HepG2 (cell line): ENCODE measurements at regions not wholly inside any gene's neighbourhood (a gene's known extent, or its start where the extent isn't known, plus 50 kb on each side); places are given as distances from the start of the nearest gene placed in this dataset.

Experiments
- ATAC-seq: fragments of 200-7000 bp; cut with Tn5 transposase; 3 replicates; pipeline ENCODE4 v1.9.1; 2020; ENCODE audit warnings: mild to moderate bottlenecking, moderate library complexity
- BruUV-seq: library from RNA; stranded (reverse); fragments of 400-500 nt; replicated peaks from 2 replicates; lab custom pipeline; 2021; lab: Mats Ljungman, UMichigan
- CTCF ChIA-PET: fragments of 300-600 bp; formaldehyde crosslinking; extraction: SDS; loops from one replicate; lab custom pipeline; 2021; ENCODE audit warnings: low total read pairs, inconsistent platforms, low intra/inter-chr PET ratio; lab: Yijun Ruan, JAX
- POLR2A ChIA-PET: fragments of 350-600 bp; sonication (Branson Sonifier 250); formaldehyde crosslinking; loops from one replicate; lab custom pipeline; 2020; ENCODE audit warnings: antibody characterized with exemption, inconsistent platforms; lab: Yijun Ruan, JAX
- DNase-seq: peaks from one replicate; pipeline ENCODE4 v3.0.0-alpha.2; 2015; ENCODE audit warnings: low spot score
- FAIRE-seq: peaks from 3 replicates; lab custom pipeline; 2011; peaks lifted over from hg19 to GRCh38; lab: Jason Lieb, UNC
- H2AFZ ChIP-seq: one replicate; pipeline ENCODE4 v1.6.1; 2011; ENCODE audit warnings: low read length, inconsistent platforms
- H3K27ac ChIP-seq: fragments of 300-600 bp; 3 replicates; pipeline ENCODE4 v1.8.0; 2011; ENCODE audit warnings: mixed run types, mild to moderate bottlenecking, mixed read lengths, low read length, inconsistent platforms; ENCODE audit not compliant: insufficient read depth; ENCODE audit errors: extremely low read length
- H3K27me3 ChIP-seq, 2 experiments: fragments of 200-600 bp in 1 of 2; 2 replicates in 1 of 2; 3 replicates in 1 of 2; pipeline versions ENCODE4 v1.6.0 to v1.8.0; 2011; ENCODE audit warnings: low read length in 2 of 2, mild to moderate bottlenecking in 2 of 2, moderate library complexity in 2 of 2, inconsistent platforms in 1 of 2; ENCODE audit not compliant: insufficient read depth in 2 of 2, control insufficient read depth in 1 of 2
- H3K36me3 ChIP-seq, 2 experiments: fragments of 200-600 bp in 1 of 2; replicated peaks in 1 of 2; 2 replicates in 1 of 2; 3 replicates in 1 of 2; pipeline versions ENCODE4 v1.5.1 to v1.8.0; 2011; ENCODE audit warnings: low read length in 2 of 2, inconsistent platforms in 1 of 2; ENCODE audit not compliant: insufficient read depth in 2 of 2, control insufficient read depth in 1 of 2
- H3K4me1 ChIP-seq: 2 replicates; pipeline ENCODE4 v1.5.1; 2012; ENCODE audit warnings: low read length, inconsistent platforms; ENCODE audit not compliant: insufficient read depth
- H3K4me2 ChIP-seq: 2 replicates; pipeline ENCODE4 v1.6.0; 2011; ENCODE audit warnings: low read depth, low read length, inconsistent platforms
- H3K4me3 ChIP-seq, 3 experiments: fragments of 200-600 bp in 1 of 3; sonication (generic), shearing (Covaris generic) in 1 of 3; replicated peaks in 1 of 3; 2 replicates each; pipeline ENCODE4 v1.5.1; 2011 to 2016; ENCODE audit warnings: low read length in 3 of 3, inconsistent platforms in 2 of 3, low read depth in 2 of 3, mild to moderate bottlenecking in 2 of 3, control low read depth in 1 of 3, mixed read lengths in 1 of 3; ENCODE audit not compliant: insufficient read depth in 1 of 3
- H3K79me2 ChIP-seq: one replicate; pipeline ENCODE4 v1.6.1; 2011; ENCODE audit warnings: low read length, inconsistent platforms; ENCODE audit not compliant: insufficient read depth
- H3K9ac ChIP-seq: 2 replicates; pipeline ENCODE4 v1.6.0; 2011; ENCODE audit warnings: mild to moderate bottlenecking, low read depth, low read length, inconsistent platforms; ENCODE audit not compliant: insufficient read depth
- H3K9me3 ChIP-seq: 2 replicates; pipeline ENCODE4 v1.5.1; 2012; ENCODE audit warnings: mild to moderate bottlenecking, low read length
- H4K20me1 ChIP-seq: 2 replicates; pipeline ENCODE4 v1.6.0; 2011; ENCODE audit warnings: inconsistent platforms, mild to moderate bottlenecking, low read length, moderate library complexity; ENCODE audit not compliant: insufficient read depth
- ATF4 ChIP-seq, 2 experiments: fragments of 450-650 bp in 1 of 2; sonication (generic) in 1 of 2; formaldehyde crosslinking; IDR thresholded peaks; 2 replicates each; pipeline versions ENCODE4 v1.5.0 to v1.8.0; 2020 to 2022; ENCODE audit warnings: mild to moderate bottlenecking in 1 of 2, missing genetic modification reagents in 1 of 2
- BRCA1 ChIP-seq: sonication (generic); formaldehyde crosslinking; IDR thresholded peaks from 2 replicates; pipeline ENCODE4 v1.4.0; 2020; ENCODE audit warnings: missing genetic modification reagents
- CBX1 ChIP-seq: IDR thresholded peaks from one replicate; pipeline ENCODE4 v1.6.1; 2016; ENCODE audit warnings: antibody characterized with exemption, low read depth
- CSRNP2 ChIP-seq: sonication (generic); formaldehyde crosslinking; conservative IDR thresholded peaks from 2 replicates; pipeline ENCODE4 v1.8.0; 2022; ENCODE audit warnings: low read depth, missing genetic modification reagents
- HDAC2 ChIP-seq: sonication (generic); formaldehyde crosslinking; IDR thresholded peaks from 2 replicates; pipeline ENCODE4 v1.4.0; 2020; ENCODE audit warnings: missing genetic modification reagents
- MXI1 ChIP-seq: IDR thresholded peaks from 3 replicates; pipeline ENCODE4 v1.6.1; 2012; ENCODE audit warnings: low read depth, low read length, inconsistent platforms, borderline replicate concordance
- NCOA2 ChIP-seq: sonication (generic); formaldehyde crosslinking; IDR thresholded peaks from 2 replicates; pipeline ENCODE4 v1.8.0; 2022; ENCODE audit warnings: inconsistent platforms
- REL ChIP-seq: sonication (generic); formaldehyde crosslinking; conservative IDR thresholded peaks from 2 replicates; pipeline ENCODE4 v1.8.0; 2022; ENCODE audit warnings: mild to moderate bottlenecking, missing genetic modification reagents, moderate library complexity
- RELA ChIP-seq: sonication (generic); formaldehyde crosslinking; IDR thresholded peaks from 2 replicates; pipeline ENCODE4 v1.4.0; 2020; ENCODE audit warnings: missing genetic modification reagents
- RORA ChIP-seq: sonication (generic); formaldehyde crosslinking; IDR thresholded peaks from 2 replicates; pipeline ENCODE4 v1.5.0; 2020; ENCODE audit warnings: mild to moderate bottlenecking, missing genetic modification reagents, moderate library complexity
- ZNF136 ChIP-seq: sonication (generic); formaldehyde crosslinking; IDR thresholded peaks from 2 replicates; pipeline ENCODE4 v1.8.1; 2022; ENCODE audit warnings: low read depth, mild to moderate bottlenecking, moderate library complexity, missing genetic modification reagents
- ZNF160 ChIP-seq: sonication (generic); formaldehyde crosslinking; IDR thresholded peaks from 2 replicates; pipeline ENCODE4 v1.8.0; 2022; ENCODE audit warnings: mild to moderate bottlenecking, inconsistent platforms, missing genetic modification reagents
- ZNF414 ChIP-seq: sonication (generic); formaldehyde crosslinking; IDR thresholded peaks from 2 replicates; pipeline ENCODE4 v1.5.0; 2020; ENCODE audit warnings: missing genetic modification reagents
- ZNF580 ChIP-seq: IDR thresholded peaks from 2 replicates; pipeline ENCODE4 v1.6.1; 2016; ENCODE audit warnings: low read depth, borderline replicate concordance
- ZNF672 ChIP-seq: sonication (generic); formaldehyde crosslinking; IDR thresholded peaks from 2 replicates; pipeline ENCODE4 v1.8.1; 2022; ENCODE audit warnings: missing genetic modification reagents
- ZNF703 ChIP-seq: sonication (generic); formaldehyde crosslinking; IDR thresholded peaks from 2 replicates; pipeline ENCODE4 v1.5.1; 2020; ENCODE audit warnings: missing genetic modification reagents, mild to moderate bottlenecking, moderate library complexity, borderline replicate concordance
- ZNF720 ChIP-seq: sonication (generic); formaldehyde crosslinking; IDR thresholded peaks from 2 replicates; pipeline ENCODE4 v1.4.0; 2020; ENCODE audit warnings: missing genetic modification reagents
- WGBS: methylation state at CpG from one replicate; pipeline ENCODE4 v1.1.6; 2017; ENCODE audit warnings: low lambda C conversion rate; 5-methylcytosine and 5-hydroxymethylcytosine counted together
- in situ Hi-C: cut with HindIII; loops from 2 replicates; pipeline ENCODE4 v1.10.0; 2017; ENCODE audit warnings: low pct_unique_long_range_greater_than_20kb; ENCODE audit not compliant: extremely low pct_ligation_motif_present
- intact Hi-C: fragments of 100-400 bp; cut with micrococcal nuclease; formaldehyde crosslinking; loops from one replicate; pipeline ENCODE4 v1.10.0; 2022; ENCODE audit not compliant: unreplicated experiment
- TF ChIP-seq, protein P1 (sequence below): sonication (generic); formaldehyde crosslinking; IDR thresholded peaks from 2 replicates; pipeline ENCODE4 v1.5.0; 2020; ENCODE audit warnings: missing genetic modification reagents, mild to moderate bottlenecking, borderline replicate concordance
- TF ChIP-seq, protein P2 (sequence below): sonication (generic); formaldehyde crosslinking; IDR thresholded peaks from 2 replicates; pipeline ENCODE4 v1.4.0; 2020; ENCODE audit warnings: missing genetic modification reagents, borderline replicate concordance

GRCh38 chr4:175561696-175562095 is 250.4 kb downstream of the GPM6A start (continued):
- no peak for TF ChIP-seq MXI1
- no peak for TF ChIP-seq ZNF136 (CRISPR knock-in tag)
- TF ChIP-seq RORA (CRISPR knock-in tag) = no peak
- TF ChIP-seq BRCA1 (CRISPR knock-in tag) = no peak
- no peak for TF ChIP-seq ZNF672 (CRISPR knock-in tag)
- TF ChIP-seq RELA = no peak
- TF ChIP-seq ZNF160 (CRISPR knock-in tag) = no peak
- no peak for TF ChIP-seq ZNF703 (CRISPR knock-in tag)
- no peak for TF ChIP-seq NCOA2 (CRISPR knock-in tag)
- no peak for TF ChIP-seq ZNF414 (CRISPR knock-in tag)
- TF ChIP-seq HDAC2 = no peak
- TF ChIP-seq, all 625 proteins: peak for 0

DNA sequence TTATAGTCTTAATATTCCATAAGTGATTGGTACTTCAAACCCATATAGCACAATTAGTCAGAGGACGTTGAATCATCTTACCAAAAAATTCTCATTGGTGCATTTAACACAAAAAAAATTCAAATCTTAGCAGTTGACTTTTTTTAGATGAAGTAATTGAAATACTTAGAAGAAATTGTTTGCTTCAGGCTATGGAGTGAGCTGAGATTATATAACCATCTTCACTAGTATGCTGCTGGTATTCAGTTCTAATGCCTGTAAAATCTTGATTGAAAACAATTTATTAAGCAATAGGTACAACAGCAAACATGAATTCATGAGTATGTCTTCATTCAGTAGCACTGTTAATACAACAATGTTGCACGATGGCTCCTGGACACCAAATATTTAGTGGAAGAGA is 250.0 kb downstream of the GPM6A start:
- in situ Hi-C loops = no loop called here
- no TSS peak for BruUV-seq
- TF ChIP-seq REL (no peak), CBX1 (no peak), ZNF580 (CRISPR knock-in tag) (no peak), ATF4 (CRISPR knock-in tag; IDR thresholded peaks at IDR 0.05) (no peak), ZNF720 (CRISPR knock-in tag) (no peak), CSRNP2 (CRISPR knock-in tag) (no peak)
- TF ChIP-seq, protein P1, sequence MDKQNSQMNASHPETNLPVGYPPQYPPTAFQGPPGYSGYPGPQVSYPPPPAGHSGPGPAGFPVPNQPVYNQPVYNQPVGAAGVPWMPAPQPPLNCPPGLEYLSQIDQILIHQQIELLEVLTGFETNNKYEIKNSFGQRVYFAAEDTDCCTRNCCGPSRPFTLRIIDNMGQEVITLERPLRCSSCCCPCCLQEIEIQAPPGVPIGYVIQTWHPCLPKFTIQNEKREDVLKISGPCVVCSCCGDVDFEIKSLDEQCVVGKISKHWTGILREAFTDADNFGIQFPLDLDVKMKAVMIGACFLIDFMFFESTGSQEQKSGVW (CRISPR knock-in tag) = no peak
- TF ChIP-seq, protein P2, sequence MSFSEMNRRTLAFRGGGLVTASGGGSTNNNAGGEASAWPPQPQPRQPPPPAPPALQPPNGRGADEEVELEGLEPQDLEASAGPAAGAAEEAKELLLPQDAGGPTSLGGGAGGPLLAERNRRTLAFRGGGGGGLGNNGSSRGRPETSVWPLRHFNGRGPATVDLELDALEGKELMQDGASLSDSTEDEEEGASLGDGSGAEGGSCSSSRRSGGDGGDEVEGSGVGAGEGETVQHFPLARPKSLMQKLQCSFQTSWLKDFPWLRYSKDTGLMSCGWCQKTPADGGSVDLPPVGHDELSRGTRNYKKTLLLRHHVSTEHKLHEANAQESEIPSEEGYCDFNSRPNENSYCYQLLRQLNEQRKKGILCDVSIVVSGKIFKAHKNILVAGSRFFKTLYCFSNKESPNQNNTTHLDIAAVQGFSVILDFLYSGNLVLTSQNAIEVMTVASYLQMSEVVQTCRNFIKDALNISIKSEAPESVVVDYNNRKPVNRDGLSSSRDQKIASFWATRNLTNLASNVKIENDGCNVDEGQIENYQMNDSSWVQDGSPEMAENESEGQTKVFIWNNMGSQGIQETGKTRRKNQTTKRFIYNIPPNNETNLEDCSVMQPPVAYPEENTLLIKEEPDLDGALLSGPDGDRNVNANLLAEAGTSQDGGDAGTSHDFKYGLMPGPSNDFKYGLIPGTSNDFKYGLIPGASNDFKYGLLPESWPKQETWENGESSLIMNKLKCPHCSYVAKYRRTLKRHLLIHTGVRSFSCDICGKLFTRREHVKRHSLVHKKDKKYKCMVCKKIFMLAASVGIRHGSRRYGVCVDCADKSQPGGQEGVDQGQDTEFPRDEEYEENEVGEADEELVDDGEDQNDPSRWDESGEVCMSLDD (CRISPR knock-in tag) = no peak

More for the DNA sequence above, 250.0 kb downstream of the GPM6A start:
- ATAC-seq (no peak), FAIRE-seq (no peak), DNase-seq (no peak)
- no peaks in the 10 kb centered on the region for H3K36me3 ChIP-seq
- H3K79me2 ChIP-seq = no peaks in the 10 kb centered on the region
- H4K20me1 ChIP-seq = no peaks in the 10 kb centered on the region
- H3K4me1 ChIP-seq = no peaks in the 10 kb centered on the region
- ChIA-PET POLR2A (no interaction called here), CTCF (no interaction called here)
- intact Hi-C loops = no loop called here
- no peaks in the 10 kb centered on the region; the same call in 1 of the 2 replicates for H3K9me3 ChIP-seq
- no peak overlapping the region for H3K4me2 ChIP-seq
- no peak overlapping the region for H3K9ac ChIP-seq
- 0% methylated on average over 2 of the region's 2 CpGs for WGBS
- H3K27ac ChIP-seq = no peak overlapping the region
- no peak overlapping the region for H2AFZ ChIP-seq
- H3K27me3 ChIP-seq = no peaks in the 10 kb centered on the region; a peak in 1 of 5 replicates
- no peak overlapping the region for H3K4me3 ChIP-seq
